T47D (cell line): ENCODE measurements at regions not wholly inside any gene's neighbourhood (a gene's known extent, or its start where the extent isn't known, plus 50 kb on each side); places are given as distances from the start of the nearest gene placed in this dataset.
A peak's percentile ranks its signal among the peaks of the same experiment; 100 is the strongest.

Source experiments
- DNase-seq, 2 experiments: peaks; one replicate each; pipeline versions ENCODE4 v3.0.0 to v3.0.0-alpha.2; 2011 to 2012; ENCODE audit warnings: low read depth in 1 of 2, low spot score in 1 of 2
- JUND ChIP-seq: IDR thresholded peaks from 2 replicates; pipeline ENCODE4 v1.6.1; 2012; ENCODE audit warnings: low read depth
- in situ Hi-C: cut with HindIII; loops from 2 replicates; pipeline ENCODE4 v1.10.0; 2016; ENCODE audit warnings: low sequenced_read_pairs, low pct_unique_long_range_greater_than_20kb

- peak in 1 of 2 experiments; percentile 72 for DNase-seq
- no peak for TF ChIP-seq JUND
- in situ Hi-C loops: no loop called here
Measured at GRCh38 chr14:34931206-34931605, 51.6 kb upstream of the SRP54 start.

GRCh38 chr14:34930591-34931091, 52.2 kb upstream of the SRP54 start:
- in situ Hi-C loops: no loop called here
- no peak for DNase-seq
- no peak for TF ChIP-seq JUND

GRCh38 chr14:34926552-34926951, 51.4 kb upstream of the BAZ1A start:
- TF ChIP-seq JUND: no peak
- DNase-seq: no peak
- in situ Hi-C loops: no loop called here
